HEK293T (cell line): ENCODE measurements at regions not wholly inside any gene's neighbourhood (a gene's known extent, or its start where the extent isn't known, plus 50 kb on each side); places are given as distances from the start of the nearest gene placed in this dataset.

ENCODE experiments used
- CTCF ChIA-PET: fragments of 350-600 bp; formaldehyde crosslinking; extraction: SDS; loops from one replicate; lab custom pipeline; 2021; ENCODE audit warnings: antibody characterized with exemption, inconsistent platforms; lab: Yijun Ruan, JAX
- POLR2A ChIA-PET: fragments of 350-600 bp; formaldehyde crosslinking; extraction: SDS; loops from one replicate; lab custom pipeline; 2020; ENCODE audit warnings: antibody characterized with exemption, inconsistent platforms; lab: Yijun Ruan, JAX
- DNase-seq: peaks from one replicate; pipeline ENCODE4 v3.0.0; 2012; ENCODE audit warnings: mixed read lengths; ENCODE audit errors: extremely low spot score
- ARNT ChIP-seq: fragments of 450-650 bp; IDR thresholded peaks from 2 replicates; pipeline ENCODE4 v1.6.1; 2017; ENCODE audit warnings: mild to moderate bottlenecking
- BHLHE40 ChIP-seq: fragments of 450-650 bp; IDR thresholded peaks from 2 replicates; pipeline ENCODE4 v1.6.1; 2016; ENCODE audit warnings: mild to moderate bottlenecking, moderate library complexity, borderline replicate concordance
- CTBP1 ChIP-seq: fragments of 450-650 bp; IDR thresholded peaks from 2 replicates; pipeline ENCODE4 v1.6.1; 2016; ENCODE audit warnings: borderline replicate concordance
- ELF4 ChIP-seq: fragments of 450-650 bp; IDR thresholded peaks from 2 replicates; pipeline ENCODE4 v1.6.1; 2017; ENCODE audit warnings: antibody characterized with exemption
- FOXA1 ChIP-seq: fragments of 450-650 bp; IDR thresholded peaks from 2 replicates; pipeline ENCODE4 v1.6.1; 2016; ENCODE audit warnings: mild to moderate bottlenecking
- FOXK2 ChIP-seq: fragments of 450-650 bp; IDR thresholded peaks from 2 replicates; pipeline ENCODE4 v1.6.1; 2016; ENCODE audit warnings: mild to moderate bottlenecking
- FOXM1 ChIP-seq: fragments of 450-650 bp; IDR thresholded peaks from 2 replicates; pipeline ENCODE4 v1.6.1; 2017; ENCODE audit warnings: mild to moderate bottlenecking, borderline replicate concordance
- HDGF ChIP-seq: fragments of 450-650 bp; IDR thresholded peaks from 2 replicates; pipeline ENCODE4 v1.6.1; 2017; ENCODE audit warnings: antibody characterized with exemption, borderline replicate concordance
- L3MBTL2 ChIP-seq: fragments of 450-650 bp; conservative IDR thresholded peaks from 2 replicates; pipeline ENCODE4 v1.6.1; 2016; ENCODE audit warnings: mild to moderate bottlenecking
- LEF1 ChIP-seq: fragments of 450-650 bp; IDR thresholded peaks from 2 replicates; pipeline ENCODE4 v1.6.1; 2017; ENCODE audit warnings: mild to moderate bottlenecking, borderline replicate concordance
- NFRKB ChIP-seq: fragments of 450-650 bp; IDR thresholded peaks from 2 replicates; pipeline ENCODE4 v1.6.1; 2016; ENCODE audit warnings: mild to moderate bottlenecking, moderate library complexity
- SP1 ChIP-seq: fragments of 450-650 bp; IDR thresholded peaks from 2 replicates; pipeline ENCODE4 v1.6.1; 2017
- SUZ12 ChIP-seq: fragments of 450-650 bp; IDR thresholded peaks from 2 replicates; pipeline ENCODE4 v1.6.1; 2016; ENCODE audit warnings: mild to moderate bottlenecking
- TARDBP ChIP-seq: fragments of 450-650 bp; IDR thresholded peaks from 2 replicates; pipeline ENCODE4 v1.6.1; 2016
- ZNF384 ChIP-seq: fragments of 450-650 bp; IDR thresholded peaks from 2 replicates; pipeline ENCODE4 v1.6.1; 2016
- TF ChIP-seq, protein P1 (sequence below): fragments of 450-650 bp; IDR thresholded peaks from 2 replicates; pipeline ENCODE4 v1.6.1; 2016

DNA sequence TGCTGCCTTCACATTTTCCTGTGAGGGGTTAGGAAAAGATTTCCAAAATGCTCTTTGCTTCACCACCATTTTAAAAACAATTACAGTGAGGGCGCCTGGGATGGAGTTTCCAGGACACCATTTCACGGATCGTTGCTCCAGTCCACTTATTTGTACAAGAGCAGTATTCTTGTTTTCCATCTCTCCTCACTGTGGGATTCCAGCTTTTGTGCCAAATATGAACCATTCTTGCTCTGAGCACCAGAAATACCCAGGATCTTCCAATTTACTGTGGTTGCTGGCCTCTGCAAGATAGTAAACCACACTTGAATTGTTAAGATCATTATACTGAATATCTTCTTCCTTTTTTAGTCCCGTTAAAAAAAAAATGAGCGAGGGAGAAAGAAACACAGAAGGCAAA lies 899.5 kb downstream of the TLE1 start:
- CTCF ChIA-PET, result no interaction called here
- no peak for TF ChIP-seq ZNF384
- no peak for TF ChIP-seq ARNT
- TF ChIP-seq BHLHE40, result no peak
- no peak for TF ChIP-seq HDGF
- POLR2A ChIA-PET, result no interaction called here
- no peak for DNase-seq

DNA sequence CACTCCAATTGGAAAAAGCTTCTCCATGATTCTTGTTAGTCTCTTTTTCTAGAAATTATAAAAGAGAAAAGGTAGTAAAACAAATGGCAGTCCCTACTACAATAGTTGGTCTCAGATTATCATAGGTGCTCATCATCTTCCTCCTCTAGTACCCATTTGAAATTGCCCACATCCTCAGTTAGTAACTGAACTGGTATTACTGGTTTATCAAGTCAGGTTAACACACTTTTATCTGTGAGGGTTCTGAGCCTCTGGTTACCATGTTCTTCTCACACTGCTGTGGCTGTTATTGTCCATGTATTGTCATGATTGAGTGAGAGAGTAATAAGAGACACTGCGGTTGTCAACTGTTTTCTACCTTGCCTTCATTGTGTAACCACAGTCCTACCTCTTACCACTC lies 901.7 kb downstream of the TLE1 start:
- POLR2A ChIA-PET, result no interaction called here
- CTCF ChIA-PET, result no interaction called here
- TF ChIP-seq SP1 (no peak), BHLHE40 (no peak), CTBP1 (no peak), L3MBTL2 (no peak), ARNT (no peak), FOXM1 (no peak), HDGF (no peak), TARDBP (no peak), NFRKB (no peak), LEF1 (no peak), ELF4 (no peak), FOXK2 (no peak)
- TF ChIP-seq, protein P1, sequence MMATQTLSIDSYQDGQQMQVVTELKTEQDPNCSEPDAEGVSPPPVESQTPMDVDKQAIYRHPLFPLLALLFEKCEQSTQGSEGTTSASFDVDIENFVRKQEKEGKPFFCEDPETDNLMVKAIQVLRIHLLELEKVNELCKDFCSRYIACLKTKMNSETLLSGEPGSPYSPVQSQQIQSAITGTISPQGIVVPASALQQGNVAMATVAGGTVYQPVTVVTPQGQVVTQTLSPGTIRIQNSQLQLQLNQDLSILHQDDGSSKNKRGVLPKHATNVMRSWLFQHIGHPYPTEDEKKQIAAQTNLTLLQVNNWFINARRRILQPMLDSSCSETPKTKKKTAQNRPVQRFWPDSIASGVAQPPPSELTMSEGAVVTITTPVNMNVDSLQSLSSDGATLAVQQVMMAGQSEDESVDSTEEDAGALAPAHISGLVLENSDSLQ, result no peak
- no peak for DNase-seq

DNA sequence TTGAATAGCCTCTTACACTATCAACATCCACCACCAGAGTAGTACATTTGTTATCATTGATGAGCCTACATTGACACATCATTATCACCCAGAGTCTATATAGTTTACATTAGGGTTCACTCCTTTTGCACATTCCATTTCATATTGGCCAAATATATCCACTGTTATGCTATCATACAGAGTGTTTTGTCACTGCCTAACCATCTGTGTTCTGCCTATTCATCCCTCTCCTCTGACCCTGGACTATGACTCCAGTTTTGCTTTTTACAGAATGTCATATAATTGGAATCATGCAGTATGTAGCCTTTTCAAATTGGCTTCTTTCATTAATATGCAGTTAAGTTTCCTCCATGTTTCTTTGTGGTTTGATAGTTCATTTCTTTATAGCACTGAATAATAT lies 904.7 kb downstream of the TLE1 start:
- DNase-seq, result no peak
- POLR2A ChIA-PET, result no interaction called here
- TF ChIP-seq ZNF384 (no peak), SP1 (no peak), BHLHE40 (no peak)
- CTCF ChIA-PET, result no interaction called here

DNA sequence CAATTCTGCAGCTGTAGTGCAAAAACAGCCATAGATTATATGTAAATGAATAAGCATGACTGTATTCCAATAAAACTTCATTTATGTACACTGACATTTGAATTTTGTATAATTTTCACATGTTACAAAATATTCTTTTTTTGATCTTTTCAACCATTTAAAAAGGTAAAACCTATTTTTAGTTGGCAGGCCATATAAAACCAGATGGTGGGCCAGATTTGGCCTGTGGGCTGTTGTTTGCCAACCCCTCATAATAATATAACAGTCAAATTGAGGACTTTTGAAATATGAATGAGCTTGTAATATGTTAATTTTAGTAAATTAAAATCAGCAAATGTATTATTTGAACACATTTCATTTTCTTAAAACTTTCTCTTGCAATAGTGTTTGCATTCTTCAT lies 913.4 kb downstream of the TLE1 start:
- DNase-seq, result no peak
- POLR2A ChIA-PET, result interaction anchor here (0.7 kb wide), 1 partner anchor 147 kb away, joined by 3 read pairs; no protein-coding TSS in a partner anchor
- CTCF ChIA-PET, result no interaction called here
- no peak for TF ChIP-seq SP1
- no peak for TF ChIP-seq HDGF
- TF ChIP-seq L3MBTL2, result no peak
- no peak for TF ChIP-seq FOXM1
- TF ChIP-seq BHLHE40, result no peak
- no peak for TF ChIP-seq ARNT
- TF ChIP-seq LEF1, result no peak

DNA sequence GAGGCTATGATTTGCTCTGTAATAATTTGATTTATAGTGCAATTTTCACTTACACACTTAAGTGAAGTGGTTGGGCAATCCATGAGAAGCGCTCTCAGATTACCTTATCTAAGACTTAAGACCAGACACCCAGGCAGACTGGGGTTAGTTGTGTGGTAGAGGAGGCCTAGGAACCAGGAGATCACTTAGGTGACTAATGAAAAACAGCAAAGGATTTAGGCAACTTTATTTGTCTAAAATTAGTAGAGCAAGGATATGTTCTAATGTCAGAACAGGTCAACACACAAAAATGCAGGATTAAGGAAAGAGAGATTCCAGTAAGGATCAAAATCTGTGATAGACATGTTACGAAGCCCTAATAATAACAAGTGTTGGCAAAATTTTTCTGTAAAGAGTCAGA lies 913.8 kb downstream of the TLE1 start:
- CTCF ChIA-PET, result no interaction called here
- POLR2A ChIA-PET, result no interaction called here
- TF ChIP-seq L3MBTL2 (no peak), SP1 (no peak), ZNF384 (no peak), HDGF (no peak), ARNT (no peak)
- no peak for DNase-seq

DNA sequence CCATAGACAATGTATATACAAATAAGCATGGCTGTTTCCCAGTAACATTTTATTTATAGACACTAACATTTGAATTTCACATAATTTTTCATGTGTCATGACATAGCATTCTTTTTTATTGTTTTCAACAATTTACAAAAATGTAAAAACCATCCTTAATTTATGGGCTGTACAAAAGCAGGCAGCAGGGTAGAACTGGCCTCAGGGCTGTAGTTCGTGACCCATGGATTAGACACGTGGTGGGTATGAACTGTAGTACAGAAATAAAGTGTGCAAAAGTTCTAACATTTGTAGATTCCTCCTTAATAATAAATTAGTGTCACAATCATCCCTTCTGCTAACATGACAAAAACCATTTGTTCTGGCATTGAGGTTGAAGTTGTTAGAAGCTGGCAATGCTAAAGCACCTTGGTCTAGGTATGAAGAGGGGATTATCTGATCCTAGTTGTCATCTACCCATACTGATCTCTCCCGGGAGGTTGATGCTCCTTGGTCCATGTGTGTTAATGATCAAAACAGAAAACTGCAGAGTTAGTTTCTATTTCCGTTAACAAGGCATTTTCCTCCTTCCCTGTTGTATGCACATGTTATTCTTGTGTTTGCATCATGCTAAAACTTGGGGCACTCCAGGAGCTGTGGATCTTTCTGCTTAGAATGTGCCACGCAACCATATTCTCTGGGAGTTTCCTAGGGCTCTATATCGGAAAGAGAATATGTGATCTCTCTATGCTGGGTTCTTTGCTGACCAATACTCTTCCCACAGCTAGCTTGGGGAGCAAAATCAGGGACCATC lies 917.6 kb downstream of the TLE1 start:
- DNase-seq, result no peak
- TF ChIP-seq, protein P1, result no peak
- TF ChIP-seq FOXM1, result no peak
- TF ChIP-seq TARDBP, result no peak
- TF ChIP-seq BHLHE40, result no peak
- no peak for TF ChIP-seq ELF4
- no peak for TF ChIP-seq ARNT
- TF ChIP-seq L3MBTL2, result no peak
- TF ChIP-seq LEF1, result no peak
- TF ChIP-seq SUZ12, result no peak
- no peak for TF ChIP-seq FOXK2
- TF ChIP-seq NFRKB, result no peak
- no peak for TF ChIP-seq SP1
- TF ChIP-seq HDGF, result no peak
- no peak for TF ChIP-seq FOXA1
- no peak for TF ChIP-seq CTBP1
- TF ChIP-seq ZNF384, result no peak
- POLR2A ChIA-PET, result no interaction called here
- CTCF ChIA-PET, result no interaction called here

DNA sequence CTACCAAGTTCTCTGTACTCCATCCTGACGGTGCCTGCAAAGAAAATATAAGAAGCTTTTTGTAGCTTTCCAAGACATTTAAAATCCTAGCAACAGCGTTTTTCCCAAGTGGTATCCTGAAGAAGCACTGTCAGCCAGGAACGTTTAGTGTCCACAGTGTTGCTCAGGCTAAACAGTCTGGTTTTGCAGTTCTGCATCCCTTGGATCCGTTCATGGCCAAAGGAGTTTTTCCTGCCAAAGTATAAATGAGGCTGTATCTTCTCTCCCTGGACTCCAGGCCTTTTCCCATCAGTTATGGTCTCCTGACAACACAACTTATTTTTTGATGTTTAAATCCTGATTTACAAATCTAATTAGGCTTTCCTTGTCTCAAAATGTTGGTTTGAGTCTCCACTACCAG lies 925.8 kb downstream of the TLE1 start:
- no peak for DNase-seq
- no peak for TF ChIP-seq BHLHE40
- no peak for TF ChIP-seq ZNF384
- TF ChIP-seq ELF4, result no peak
- no peak for TF ChIP-seq SUZ12
- ChIA-PET POLR2A (no interaction called here), CTCF (no interaction called here)
